SK-N-SH (cell line): ENCODE measurements at regions not wholly inside any gene's neighbourhood (a gene's known extent, or its start where the extent isn't known, plus 50 kb on each side); places are given as distances from the start of the nearest gene placed in this dataset.

Experiments used
- CTCF ChIA-PET: fragments of 300-600, 350-600 bp; formaldehyde crosslinking; extraction: SDS; loops from one replicate; lab custom pipeline; 2021; lab: Yijun Ruan, JAX
- POLR2A ChIA-PET: fragments of 350-600 bp; sonication (Branson Sonifier 250); formaldehyde crosslinking; extraction: SDS; loops from one replicate; lab custom pipeline; 2020; ENCODE audit warnings: antibody characterized with exemption, inconsistent platforms; lab: Yijun Ruan, JAX
- DNase-seq: peaks from one replicate; pipeline ENCODE4 v3.0.0; 2012
- H2AFZ ChIP-seq: fragments of 200-600 bp; sonication (generic); 2 replicates; pipeline ENCODE4 v1.8.1; 2016; ENCODE audit warnings: antibody characterized with exemption, mild to moderate bottlenecking, low read depth
- H3F3A ChIP-seq: fragments of 200-600 bp; sonication (generic); replicated peaks from 2 replicates; pipeline ENCODE3; 2016; ENCODE audit warnings: antibody characterized with exemption, mild to moderate bottlenecking; ENCODE audit not compliant: insufficient read depth
- H3K27ac ChIP-seq, 2 experiments: fragments of 200-500 bp in 1 of 2; fragments of 200-600 bp in 1 of 2; sonication (Bioruptor generic) in 1 of 2; sonication (generic), shearing (Covaris generic) in 1 of 2; 2 replicates each; pipeline versions ENCODE4 v1.5.1 to v1.6.1; 2014 to 2016; ENCODE audit warnings: low read depth in 2 of 2, inconsistent platforms in 1 of 2, low read length in 1 of 2, mild to moderate bottlenecking in 1 of 2, mixed read lengths in 1 of 2
- H3K27me3 ChIP-seq: fragments of 200-600 bp; sonication (generic), shearing (Covaris generic); 2 replicates; pipeline ENCODE4 v1.6.1; 2016; ENCODE audit warnings: mixed run types; ENCODE audit not compliant: insufficient read depth
- H3K36me3 ChIP-seq, 2 experiments: fragments of 200-500 bp in 1 of 2; fragments of 200-600 bp in 1 of 2; sonication (Bioruptor generic) in 1 of 2; sonication (generic) in 1 of 2; replicated peaks in 1 of 2; 2 replicates each; pipeline versions ENCODE3 to v1.5.1; 2014 to 2016; ENCODE audit warnings: low read length in 1 of 2, mild to moderate bottlenecking in 1 of 2; ENCODE audit not compliant: insufficient read depth in 2 of 2, control insufficient read depth in 1 of 2
- H3K4me1 ChIP-seq, 2 experiments: fragments of 200-500 bp in 1 of 2; fragments of 200-600 bp in 1 of 2; sonication (Bioruptor generic) in 1 of 2; sonication (generic), shearing (Covaris generic) in 1 of 2; 2 replicates each; pipeline versions ENCODE4 v1.5.1 to v1.6.1; 2014 to 2016; ENCODE audit warnings: low read depth in 1 of 2, low read length in 1 of 2, mixed run types in 1 of 2; ENCODE audit not compliant: insufficient read depth in 2 of 2, control insufficient read depth in 1 of 2
- H3K4me2 ChIP-seq: fragments of 200-600 bp; sonication (generic), shearing (Covaris generic); 2 replicates; pipeline ENCODE4 v1.6.1; 2017; ENCODE audit warnings: mixed run types
- H3K4me3 ChIP-seq, 2 experiments: fragments of 200-500 bp in 1 of 2; fragments of 200-600 bp in 1 of 2; sonication (Bioruptor generic) in 1 of 2; sonication (generic), shearing (Covaris generic) in 1 of 2; 2 replicates each; pipeline versions ENCODE4 v1.5.1 to v1.8.1; 2014 to 2016; ENCODE audit warnings: low read depth in 2 of 2, inconsistent platforms in 1 of 2, low read length in 1 of 2, mild to moderate bottlenecking in 1 of 2, mixed read lengths in 1 of 2, moderate library complexity in 1 of 2
- H3K79me2 ChIP-seq: fragments of 200-600 bp; sonication (generic); 2 replicates; pipeline ENCODE4 v1.8.1; 2017; ENCODE audit warnings: mild to moderate bottlenecking; ENCODE audit not compliant: insufficient read depth
- H3K9ac ChIP-seq: fragments of 200-600 bp; sonication (generic); 2 replicates; pipeline ENCODE4 v1.6.1; 2017; ENCODE audit warnings: mixed run types
- H3K9me2 ChIP-seq: fragments of 200-600 bp; sonication (generic); 2 replicates; pipeline ENCODE4 v1.6.1; 2017; ENCODE audit warnings: mixed run types
- H3K9me3 ChIP-seq: fragments of 200-600 bp; sonication (generic); 2 replicates; pipeline ENCODE4 v1.6.1; 2017; ENCODE audit warnings: mixed run types, mild to moderate bottlenecking, moderate library complexity
- H4K20me1 ChIP-seq: fragments of 200-600 bp; sonication (generic); 2 replicates; pipeline ENCODE4 v1.6.1; 2017; ENCODE audit warnings: mild to moderate bottlenecking, mixed run types; ENCODE audit not compliant: insufficient read depth
- ELF1 ChIP-seq: IDR thresholded peaks from 2 replicates; pipeline ENCODE4 v1.4.0; 2012
- EP300 ChIP-seq, 2 experiments: IDR thresholded peaks; 2 replicates each; pipeline versions ENCODE4 v1.4.0 to v1.6.1; 2012; ENCODE audit warnings: borderline replicate concordance in 1 of 2, low read depth in 1 of 2, low read length in 1 of 2
- FOXJ3 ChIP-seq: sonication (generic); formaldehyde crosslinking; IDR thresholded peaks from 2 replicates; pipeline ENCODE4 v1.5.1; 2020; ENCODE audit warnings: mild to moderate bottlenecking, missing genetic modification reagents
- GATA2 ChIP-seq: sonication (generic); formaldehyde crosslinking; IDR thresholded peaks from 2 replicates; pipeline ENCODE4 v1.5.0; 2020; ENCODE audit warnings: mild to moderate bottlenecking, missing genetic modification reagents
- MEF2A ChIP-seq: IDR thresholded peaks from 2 replicates; pipeline ENCODE4 v1.4.0; 2012; ENCODE audit warnings: low read depth, borderline replicate concordance
- NRF1 ChIP-seq: IDR thresholded peaks from 2 replicates; pipeline ENCODE4 v1.6.1; 2012; ENCODE audit warnings: low read depth, mild to moderate bottlenecking, low read length
- RAD21 ChIP-seq: IDR thresholded peaks from 2 replicates; pipeline ENCODE4 v1.6.1; 2012; ENCODE audit warnings: mild to moderate bottlenecking, low read length
- RCOR1 ChIP-seq: fragments of 150-350 bp; IDR thresholded peaks from 2 replicates; pipeline ENCODE4 v1.6.1; 2017; ENCODE audit warnings: antibody characterized with exemption, low read length
- RFX5 ChIP-seq: IDR thresholded peaks from 2 replicates; pipeline ENCODE4 v1.6.1; 2012; ENCODE audit warnings: mild to moderate bottlenecking, improper control_type of control experiment, low read length
- RXRA ChIP-seq: IDR thresholded peaks from 2 replicates; pipeline ENCODE4 v1.4.0; 2012; ENCODE audit warnings: low read depth, mild to moderate bottlenecking, borderline replicate concordance
- SIN3A ChIP-seq: IDR thresholded peaks from 2 replicates; pipeline ENCODE4 v1.6.1; 2012; ENCODE audit warnings: low read depth, mild to moderate bottlenecking, low read length, moderate library complexity, borderline replicate concordance
- SMC3 ChIP-seq: IDR thresholded peaks from 2 replicates; pipeline ENCODE4 v1.6.1; 2012; ENCODE audit warnings: low read depth, low read length, improper control_type of control experiment
- TCF12 ChIP-seq: IDR thresholded peaks from 2 replicates; pipeline ENCODE4 v1.4.0; 2012
- YY1 ChIP-seq: IDR thresholded peaks from 2 replicates; pipeline ENCODE4 v1.4.0; 2012; ENCODE audit warnings: low read depth, mild to moderate bottlenecking
- WGBS: methylation state at CpG from one replicate; pipeline ENCODE4 v1.1.6; 2017; ENCODE audit warnings: low lambda C conversion rate; 5-methylcytosine and 5-hydroxymethylcytosine counted together
- TF ChIP-seq, protein P1 (sequence below): IDR thresholded peaks from 2 replicates; pipeline ENCODE4 v1.4.0; 2012; ENCODE audit warnings: low read depth
- TF ChIP-seq, protein P2 (sequence below): fragments of 200-600 bp; sonication (generic); IDR thresholded peaks from 2 replicates; pipeline ENCODE4 v1.6.1; 2017; ENCODE audit warnings: antibody characterized with exemption, mild to moderate bottlenecking, moderate library complexity
- TF ChIP-seq, protein P3 (sequence below): IDR thresholded peaks from 2 replicates; pipeline ENCODE4 v1.4.0; 2012; ENCODE audit warnings: low read depth, borderline replicate concordance

DNA sequence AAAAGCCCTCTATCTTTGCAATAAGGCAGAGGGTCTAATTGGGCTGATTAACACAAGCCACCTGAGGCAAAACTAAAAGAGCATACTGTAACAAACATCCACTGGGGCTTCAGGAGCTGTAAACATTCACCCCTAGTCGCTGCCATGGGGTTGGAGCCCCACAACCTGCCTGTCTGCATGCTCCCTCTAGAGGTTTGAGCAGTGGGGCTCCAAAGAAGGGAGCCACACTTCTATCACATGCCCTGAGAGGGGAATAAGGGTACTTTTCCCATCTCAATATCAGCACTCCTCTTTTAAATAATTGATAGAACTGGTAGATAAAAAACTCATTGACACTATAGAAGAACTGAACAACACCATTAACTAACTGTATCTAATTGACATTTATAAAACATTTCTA is 130.1 kb upstream of the COX10 start:
- Histone ChIP-seq H3K4me3 (no peak overlapping the region), H3F3A (no peaks in the 10 kb centered on the region), H3K4me2 (no peak overlapping the region), H3K79me2 (no peaks in the 10 kb centered on the region), H4K20me1 (no peaks in the 10 kb centered on the region), H3K9me2 (no peaks in the 10 kb centered on the region), H3K27me3 (no peaks in the 10 kb centered on the region; the same call in 1 of the 2 replicates), H3K9ac (no peak overlapping the region), H3K9me3 (no peaks in the 10 kb centered on the region), H3K27ac (no peak overlapping the region), H3K4me1 (no peaks in the 10 kb centered on the region), H3K36me3 (no peaks in the 10 kb centered on the region), H2AFZ (no peak overlapping the region)
- no peak for DNase-seq
- POLR2A ChIA-PET, result no interaction called here
- TF ChIP-seq, protein P1, sequence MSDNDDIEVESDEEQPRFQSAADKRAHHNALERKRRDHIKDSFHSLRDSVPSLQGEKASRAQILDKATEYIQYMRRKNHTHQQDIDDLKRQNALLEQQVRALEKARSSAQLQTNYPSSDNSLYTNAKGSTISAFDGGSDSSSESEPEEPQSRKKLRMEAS, result no peak
- TF ChIP-seq NRF1 (no peak), RXRA (no peak), EP300 (IDR thresholded peaks at IDR 0.05; ENCODE audit: borderline replicate concordance in 1 of 2, low read depth in 1 of 2, low read length in 1 of 2) (no peak), RCOR1 (no peak), GATA2 (no peak), SMC3 (no peak), TCF12 (no peak), SIN3A (no peak), FOXJ3 (CRISPR knock-in tag) (no peak), ELF1 (no peak), RFX5 (no peak), YY1 (no peak), RAD21 (no peak), MEF2A (no peak)
- TF ChIP-seq, protein P2, sequence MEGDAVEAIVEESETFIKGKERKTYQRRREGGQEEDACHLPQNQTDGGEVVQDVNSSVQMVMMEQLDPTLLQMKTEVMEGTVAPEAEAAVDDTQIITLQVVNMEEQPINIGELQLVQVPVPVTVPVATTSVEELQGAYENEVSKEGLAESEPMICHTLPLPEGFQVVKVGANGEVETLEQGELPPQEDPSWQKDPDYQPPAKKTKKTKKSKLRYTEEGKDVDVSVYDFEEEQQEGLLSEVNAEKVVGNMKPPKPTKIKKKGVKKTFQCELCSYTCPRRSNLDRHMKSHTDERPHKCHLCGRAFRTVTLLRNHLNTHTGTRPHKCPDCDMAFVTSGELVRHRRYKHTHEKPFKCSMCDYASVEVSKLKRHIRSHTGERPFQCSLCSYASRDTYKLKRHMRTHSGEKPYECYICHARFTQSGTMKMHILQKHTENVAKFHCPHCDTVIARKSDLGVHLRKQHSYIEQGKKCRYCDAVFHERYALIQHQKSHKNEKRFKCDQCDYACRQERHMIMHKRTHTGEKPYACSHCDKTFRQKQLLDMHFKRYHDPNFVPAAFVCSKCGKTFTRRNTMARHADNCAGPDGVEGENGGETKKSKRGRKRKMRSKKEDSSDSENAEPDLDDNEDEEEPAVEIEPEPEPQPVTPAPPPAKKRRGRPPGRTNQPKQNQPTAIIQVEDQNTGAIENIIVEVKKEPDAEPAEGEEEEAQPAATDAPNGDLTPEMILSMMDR, result no peak
- TF ChIP-seq, protein P3, sequence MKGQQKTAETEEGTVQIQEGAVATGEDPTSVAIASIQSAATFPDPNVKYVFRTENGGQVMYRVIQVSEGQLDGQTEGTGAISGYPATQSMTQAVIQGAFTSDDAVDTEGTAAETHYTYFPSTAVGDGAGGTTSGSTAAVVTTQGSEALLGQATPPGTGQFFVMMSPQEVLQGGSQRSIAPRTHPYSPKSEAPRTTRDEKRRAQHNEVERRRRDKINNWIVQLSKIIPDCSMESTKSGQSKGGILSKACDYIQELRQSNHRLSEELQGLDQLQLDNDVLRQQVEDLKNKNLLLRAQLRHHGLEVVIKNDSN, result no peak
- WGBS, result 0% methylated on average over 1 of the region's 1 CpG
- CTCF ChIA-PET, result interaction anchor here (0.6 kb wide), 1 partner anchor 19 kb away, joined by 3 read pairs; no protein-coding TSS in a partner anchor
